ENCODE measurements at regions not wholly inside any gene's neighbourhood (a gene's known extent, or its start where the extent isn't known, plus 50 kb on each side); places are given as distances from the start of the nearest gene placed in this dataset.
"Not testable (repeated sequence)": the region's sequence is repeated elsewhere in the genome, so short reads cannot be mapped to it uniquely, and the experiment has no call there.

GRCh38 chr6:8164281-8164680 lies 61.9 kb upstream of the EEF1E1 start:
- TF ChIP-seq, protein P1, sequence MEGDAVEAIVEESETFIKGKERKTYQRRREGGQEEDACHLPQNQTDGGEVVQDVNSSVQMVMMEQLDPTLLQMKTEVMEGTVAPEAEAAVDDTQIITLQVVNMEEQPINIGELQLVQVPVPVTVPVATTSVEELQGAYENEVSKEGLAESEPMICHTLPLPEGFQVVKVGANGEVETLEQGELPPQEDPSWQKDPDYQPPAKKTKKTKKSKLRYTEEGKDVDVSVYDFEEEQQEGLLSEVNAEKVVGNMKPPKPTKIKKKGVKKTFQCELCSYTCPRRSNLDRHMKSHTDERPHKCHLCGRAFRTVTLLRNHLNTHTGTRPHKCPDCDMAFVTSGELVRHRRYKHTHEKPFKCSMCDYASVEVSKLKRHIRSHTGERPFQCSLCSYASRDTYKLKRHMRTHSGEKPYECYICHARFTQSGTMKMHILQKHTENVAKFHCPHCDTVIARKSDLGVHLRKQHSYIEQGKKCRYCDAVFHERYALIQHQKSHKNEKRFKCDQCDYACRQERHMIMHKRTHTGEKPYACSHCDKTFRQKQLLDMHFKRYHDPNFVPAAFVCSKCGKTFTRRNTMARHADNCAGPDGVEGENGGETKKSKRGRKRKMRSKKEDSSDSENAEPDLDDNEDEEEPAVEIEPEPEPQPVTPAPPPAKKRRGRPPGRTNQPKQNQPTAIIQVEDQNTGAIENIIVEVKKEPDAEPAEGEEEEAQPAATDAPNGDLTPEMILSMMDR (conservative IDR thresholded peaks at IDR 0.05; ENCODE audit: low read length), result not testable (repeated sequence)
- not testable (repeated sequence) for TF ChIP-seq EZH2phosphoT487 (IDR thresholded peaks at IDR 0.05; ENCODE audit: borderline replicate concordance)
